GM21423 (cell line): ENCODE measurements at regions not wholly inside any gene's neighbourhood (a gene's known extent, or its start where the extent isn't known, plus 50 kb on each side); places are given as distances from the start of the nearest gene placed in this dataset.

ENCODE experiments used
- ATAC-seq: cut with Tn5 transposase; IDR thresholded peaks from one replicate; pipeline ENCODE4 v1.9.1; 2021; ENCODE audit warnings: mild to moderate bottlenecking, moderate library complexity; ENCODE audit not compliant: unreplicated experiment

- ATAC-seq: peak; percentile 70
Observed at GRCh38 chr4:163755013-163755412, 260.5 kb downstream of the TMA16 start.

- ATAC-seq: no peak
Observed at GRCh38 chr4:163757219-163757618, 262.7 kb downstream of the TMA16 start.

- ATAC-seq: no peak
Observed at GRCh38 chr4:163758032-163758431, 263.5 kb downstream of the TMA16 start.

GRCh38 chr4:163762741-163763140, 268.3 kb downstream of the TMA16 start:
- no peak for ATAC-seq

GRCh38 chr4:163764569-163764968, 270.1 kb downstream of the TMA16 start:
- no peak for ATAC-seq

- ATAC-seq: no peak
Observed at GRCh38 chr4:163768014-163768413, 273.5 kb downstream of the TMA16 start.

- ATAC-seq: no peak
Observed at GRCh38 chr4:163772238-163772637, 277.7 kb downstream of the TMA16 start.

- no peak for ATAC-seq
Observed at GRCh38 chr4:163773940-163774339, 279.4 kb downstream of the TMA16 start.

GRCh38 chr4:163776957-163777356, 282.5 kb downstream of the TMA16 start:
- no peak for ATAC-seq

GRCh38 chr4:163781726-163782125, 287.2 kb downstream of the TMA16 start:
- ATAC-seq: no peak

- ATAC-seq: no peak
Observed at GRCh38 chr4:163790231-163790630, 295.7 kb downstream of the TMA16 start.

GRCh38 chr4:163795885-163796284, 301.4 kb downstream of the TMA16 start:
- no peak for ATAC-seq

- no peak for ATAC-seq
Observed at GRCh38 chr4:163804001-163804400, 309.5 kb downstream of the TMA16 start.

- ATAC-seq: no peak
Observed at GRCh38 chr4:163806653-163807052, 312.2 kb downstream of the TMA16 start.

- no peak for ATAC-seq
Observed at GRCh38 chr4:163808011-163808410, 313.5 kb downstream of the TMA16 start.

- ATAC-seq: no peak
Observed at GRCh38 chr4:163810755-163811154, 316.3 kb downstream of the TMA16 start.

- ATAC-seq: peak; percentile 92
Observed at GRCh38 chr4:163815776-163816175, 321.3 kb downstream of the TMA16 start.

- ATAC-seq: no peak
Observed at GRCh38 chr4:163816494-163816893, 322.0 kb downstream of the TMA16 start.

- no peak for ATAC-seq
Observed at GRCh38 chr4:163818673-163819072, 324.2 kb downstream of the TMA16 start.

- no peak for ATAC-seq
Observed at GRCh38 chr4:163833669-163834068, 339.2 kb downstream of the TMA16 start.

GRCh38 chr4:163846008-163846407, 351.5 kb downstream of the TMA16 start:
- ATAC-seq: no peak

GRCh38 chr4:163852246-163852645, 357.8 kb downstream of the TMA16 start:
- ATAC-seq: no peak

GRCh38 chr4:163857903-163858302, 363.4 kb downstream of the TMA16 start:
- ATAC-seq: no peak

- ATAC-seq: no peak
Observed at GRCh38 chr4:163858515-163858914, 364.0 kb downstream of the TMA16 start.
